ENCODE measurements at regions not wholly inside any gene's neighbourhood (a gene's known extent, or its start where the extent isn't known, plus 50 kb on each side); places are given as distances from the start of the nearest gene placed in this dataset.

DNA sequence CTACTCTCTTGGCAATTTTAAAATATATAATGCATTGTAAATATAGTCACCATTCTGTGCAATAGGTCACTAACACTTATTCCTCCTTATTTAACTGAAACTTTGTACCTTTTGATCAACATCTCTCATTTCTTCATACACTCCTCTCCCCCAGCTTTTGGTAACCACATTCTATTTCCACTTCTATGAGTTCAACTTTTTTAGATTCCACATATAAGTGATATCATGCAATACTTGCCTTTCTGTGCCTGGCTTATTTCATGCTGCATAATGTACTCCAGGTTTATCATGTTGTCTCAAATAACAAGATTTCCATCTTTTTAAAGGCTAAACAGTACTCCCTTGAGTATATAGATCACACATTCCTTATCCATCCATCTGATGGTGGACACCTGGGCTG is 188.8 kb downstream of the NXNL2 start:
- H3K79me2 ChIP-seq (ENCODE audit: control insufficient read depth in 1 of 2, insufficient read depth in 2 of 2, low read length in 2 of 2), result no peaks in the 10 kb centered on the region
- no peak overlapping the region for H2BK120ac ChIP-seq (replicated peaks; ENCODE audit: low read depth, low read length)
- DNase-seq (ENCODE audit: low read depth in 1 of 2, low spot score in 2 of 2) (no peak), FAIRE-seq (no peak)
- no peak overlapping the region for H3K9ac ChIP-seq (replicated peaks in 1 of 4; ENCODE audit: extremely low read depth in 1 of 4, low read depth in 3 of 4, low read length in 3 of 4)
- no peak overlapping the region for H2BK20ac ChIP-seq (ENCODE audit: low read length)
- H3K18ac ChIP-seq (ENCODE audit: extremely low read depth, low read length), result no peak overlapping the region
- H4K20me1 ChIP-seq (replicated peaks in 1 of 2; ENCODE audit: control insufficient read depth in 1 of 2, insufficient read depth in 2 of 2, low read length in 2 of 2), result no peaks in the 10 kb centered on the region
- H4K8ac ChIP-seq (ENCODE audit: extremely low read depth, insufficient read depth, low read length), result no peak overlapping the region
- ChIA-PET POLR2A (ENCODE audit: partially characterized antibody) (no interaction called here), CTCF (ENCODE audit: partially characterized antibody) (interaction anchor here (0.7 kb wide), 1 partner anchor 16 kb away, joined by 3 read pairs; no protein-coding TSS in a partner anchor)
- H3K56ac ChIP-seq (replicated peaks; ENCODE audit: insufficient read length, low read depth, low read length), result no peak overlapping the region
- H2BK5ac ChIP-seq (ENCODE audit: low read depth, low read length), result no peak overlapping the region
- H2AFZ ChIP-seq (ENCODE audit: low read length), result no peak overlapping the region
- no peak overlapping the region for H3K4me2 ChIP-seq (ENCODE audit: insufficient read depth in 1 of 2, low read depth in 2 of 2, low read length in 2 of 2)
- no peaks in the 10 kb centered on the region for H3K27me3 ChIP-seq (replicated peaks in 1 of 4; ENCODE audit: control insufficient read depth in 3 of 4, extremely low read depth in 1 of 4, insufficient read depth in 3 of 4, low read length in 3 of 4)
- H4K5ac ChIP-seq (ENCODE audit: insufficient read length, low read depth, low read length), result no peak overlapping the region
- no peaks in the 10 kb centered on the region for H3K23me2 ChIP-seq (ENCODE audit: low read depth, low read length)
- H3K23ac ChIP-seq (ENCODE audit: insufficient read length), result no peak overlapping the region
- H3K27ac ChIP-seq (ENCODE audit: low read depth, low read length), result no peak overlapping the region
- no peak overlapping the region for H4K91ac ChIP-seq (replicated peaks; ENCODE audit: insufficient read length, low read length)
- peaks cover 0 to 2% (median 0%) of the 10 kb centered on the region in 4 experiments; a peak in 1 of 7 replicates for H3K4me1 ChIP-seq (replicated peaks in 1 of 4; ENCODE audit: control insufficient read depth in 3 of 4, insufficient read depth in 4 of 4, low read length in 3 of 4)
- H3K79me1 ChIP-seq (ENCODE audit: low read depth, low read length), result no peaks in the 10 kb centered on the region
- H3K4me3 ChIP-seq (ENCODE audit: extremely low read depth in 1 of 4, insufficient read depth in 2 of 4, low read depth in 3 of 4, low read length in 4 of 4), result no peak overlapping the region
- no peak overlapping the region for H3K14ac ChIP-seq (ENCODE audit: insufficient read length)
- no peak overlapping the region for H2BK15ac ChIP-seq (ENCODE audit: low read length)
- no peaks in the 10 kb centered on the region for H3K9me3 ChIP-seq (ENCODE audit: insufficient read depth in 2 of 2, low read depth in 1 of 2, low read length in 1 of 2)
- H2AK5ac ChIP-seq (ENCODE audit: low read depth, low read length), result no peak overlapping the region
- H3K36me3 ChIP-seq (ENCODE audit: control insufficient read depth in 2 of 4, insufficient read depth in 4 of 4, low read length in 3 of 4), result no peaks in the 10 kb centered on the region
- H3K4ac ChIP-seq (replicated peaks; ENCODE audit: insufficient read length, low read depth, low read length), result no peak overlapping the region
- no peak overlapping the region for H2BK12ac ChIP-seq (ENCODE audit: low read depth, low read length)
- TF ChIP-seq RXRA (IDR thresholded peaks at IDR 0.05; ENCODE audit: insufficient read depth, low read depth, low read length) (no peak), CHD1 (IDR thresholded peaks at IDR 0.05; ENCODE audit: low read depth, low read length) (no peak), SP2 (IDR thresholded peaks at IDR 0.05; ENCODE audit: low read length) (no peak), ASH2L (IDR thresholded peaks at IDR 0.05; ENCODE audit: low read length) (no peak), RFX5 (IDR thresholded peaks at IDR 0.05; ENCODE audit: borderline replicate concordance, low read depth, low read length) (no peak), POLR2A (IDR thresholded peaks at IDR 0.05; ENCODE audit: control extremely low read depth in 1 of 2, low read depth in 2 of 2, low read length in 2 of 2) (no peak), CBX5 (IDR thresholded peaks at IDR 0.05; ENCODE audit: low read depth, low read length) (no peak)
- TF ChIP-seq, protein P1, sequence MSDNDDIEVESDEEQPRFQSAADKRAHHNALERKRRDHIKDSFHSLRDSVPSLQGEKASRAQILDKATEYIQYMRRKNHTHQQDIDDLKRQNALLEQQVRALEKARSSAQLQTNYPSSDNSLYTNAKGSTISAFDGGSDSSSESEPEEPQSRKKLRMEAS (IDR thresholded peaks at IDR 0.05), result no peak
- TF ChIP-seq, protein P2, sequence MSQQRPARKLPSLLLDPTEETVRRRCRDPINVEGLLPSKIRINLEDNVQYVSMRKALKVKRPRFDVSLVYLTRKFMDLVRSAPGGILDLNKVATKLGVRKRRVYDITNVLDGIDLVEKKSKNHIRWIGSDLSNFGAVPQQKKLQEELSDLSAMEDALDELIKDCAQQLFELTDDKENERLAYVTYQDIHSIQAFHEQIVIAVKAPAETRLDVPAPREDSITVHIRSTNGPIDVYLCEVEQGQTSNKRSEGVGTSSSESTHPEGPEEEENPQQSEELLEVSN (IDR thresholded peaks at IDR 0.05), result no peak
- TF ChIP-seq, protein P3, sequence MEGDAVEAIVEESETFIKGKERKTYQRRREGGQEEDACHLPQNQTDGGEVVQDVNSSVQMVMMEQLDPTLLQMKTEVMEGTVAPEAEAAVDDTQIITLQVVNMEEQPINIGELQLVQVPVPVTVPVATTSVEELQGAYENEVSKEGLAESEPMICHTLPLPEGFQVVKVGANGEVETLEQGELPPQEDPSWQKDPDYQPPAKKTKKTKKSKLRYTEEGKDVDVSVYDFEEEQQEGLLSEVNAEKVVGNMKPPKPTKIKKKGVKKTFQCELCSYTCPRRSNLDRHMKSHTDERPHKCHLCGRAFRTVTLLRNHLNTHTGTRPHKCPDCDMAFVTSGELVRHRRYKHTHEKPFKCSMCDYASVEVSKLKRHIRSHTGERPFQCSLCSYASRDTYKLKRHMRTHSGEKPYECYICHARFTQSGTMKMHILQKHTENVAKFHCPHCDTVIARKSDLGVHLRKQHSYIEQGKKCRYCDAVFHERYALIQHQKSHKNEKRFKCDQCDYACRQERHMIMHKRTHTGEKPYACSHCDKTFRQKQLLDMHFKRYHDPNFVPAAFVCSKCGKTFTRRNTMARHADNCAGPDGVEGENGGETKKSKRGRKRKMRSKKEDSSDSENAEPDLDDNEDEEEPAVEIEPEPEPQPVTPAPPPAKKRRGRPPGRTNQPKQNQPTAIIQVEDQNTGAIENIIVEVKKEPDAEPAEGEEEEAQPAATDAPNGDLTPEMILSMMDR (IDR thresholded peaks at IDR 0.05; ENCODE audit: control extremely low read depth in 1 of 3, insufficient read depth in 1 of 3, low read depth in 1 of 3, low read length in 3 of 3), result no peak
- TF ChIP-seq, protein P4, sequence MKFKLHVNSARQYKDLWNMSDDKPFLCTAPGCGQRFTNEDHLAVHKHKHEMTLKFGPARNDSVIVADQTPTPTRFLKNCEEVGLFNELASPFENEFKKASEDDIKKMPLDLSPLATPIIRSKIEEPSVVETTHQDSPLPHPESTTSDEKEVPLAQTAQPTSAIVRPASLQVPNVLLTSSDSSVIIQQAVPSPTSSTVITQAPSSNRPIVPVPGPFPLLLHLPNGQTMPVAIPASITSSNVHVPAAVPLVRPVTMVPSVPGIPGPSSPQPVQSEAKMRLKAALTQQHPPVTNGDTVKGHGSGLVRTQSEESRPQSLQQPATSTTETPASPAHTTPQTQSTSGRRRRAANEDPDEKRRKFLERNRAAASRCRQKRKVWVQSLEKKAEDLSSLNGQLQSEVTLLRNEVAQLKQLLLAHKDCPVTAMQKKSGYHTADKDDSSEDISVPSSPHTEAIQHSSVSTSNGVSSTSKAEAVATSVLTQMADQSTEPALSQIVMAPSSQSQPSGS (IDR thresholded peaks at IDR 0.05; ENCODE audit: low read length), result no peak

Measured in H1 (cell line).